ENCODE measurements at regions not wholly inside any gene's neighbourhood (a gene's known extent, or its start where the extent isn't known, plus 50 kb on each side); places are given as distances from the start of the nearest gene placed in this dataset.
A peak's percentile ranks its signal among the peaks of the same experiment; 100 is the strongest.

GRCh38 chr9:96020792-96021550, 145.5 kb downstream of the ERCC6L2 start:
- TF ChIP-seq CTCF (IDR thresholded peaks at IDR 0.05) (peak in 1 of 4 experiments; percentile 24), POLR2AphosphoS5 (IDR thresholded peaks at IDR 0.05) (peak; percentile 59), POLR2A (IDR thresholded peaks at IDR 0.05) (no peak)
- H3K4me1 ChIP-seq, result peaks cover 0 to 33% (median 14%) of the 10 kb centered on the region in 3 donors
- ATAC-seq, result peak; percentile 54
- peaks cover 0 to 11% of the 10 kb centered on the region in 2 donors for H3K36me3 ChIP-seq
- no peaks in the 10 kb centered on the region for H3K9me3 ChIP-seq
- peak overlapping the region in 3 of 4 donors; percentile 59 to 86 (median 76) for H3K27ac ChIP-seq
- peak overlapping the region; percentile 38 to 72 for H3K4me3 ChIP-seq
- WGBS, 2 donors (ENCODE audit: low coverage in 1 of 2), result 0% methylated on average over 1 of the region's 73 CpGs; no CpG with 5 or more reads in 1 of the 2 donors
- peaks cover 12% of the 10 kb centered on the region for H3K27me3 ChIP-seq

GRCh38 chr9:96020300-96020791, 144.9 kb downstream of the ERCC6L2 start:
- H3K27ac ChIP-seq, result peak overlapping the region in 3 of 4 donors; percentile 59 to 86 (median 76)
- no peak for TF ChIP-seq POLR2A (IDR thresholded peaks at IDR 0.05)
- TF ChIP-seq EP300 (IDR thresholded peaks at IDR 0.05), result no peak

More at GRCh38 chr9:96020300-96020791, 144.9 kb downstream of the ERCC6L2 start:
- H3K4me3 ChIP-seq, result peak overlapping the region; percentile 38 to 72
- 52 to 60% methylated on average over 2 to 8 of the region's 13 CpGs for WGBS, 2 donors (ENCODE audit: low coverage in 1 of 2)
- peaks cover 0 to 33% (median 14%) of the 10 kb centered on the region in 3 donors for H3K4me1 ChIP-seq
- no peak for ATAC-seq
- peaks cover 0 to 11% of the 10 kb centered on the region in 2 donors for H3K36me3 ChIP-seq
- peaks cover 12% of the 10 kb centered on the region for H3K27me3 ChIP-seq
- H3K9me3 ChIP-seq, result no peaks in the 10 kb centered on the region

Small RNA genes in the stretch of these regions (small RNA-seq; reads per million reads assigned to genes)
- gene RF00019, result 0 reads per million in 4 donors
